ENCODE measurements at regions not wholly inside any gene's neighbourhood (a gene's known extent, or its start where the extent isn't known, plus 50 kb on each side); places are given as distances from the start of the nearest gene placed in this dataset.
"Not testable (repeated sequence)": the region's sequence is repeated elsewhere in the genome, so short reads cannot be mapped to it uniquely, and the experiment has no call there.

DNA sequence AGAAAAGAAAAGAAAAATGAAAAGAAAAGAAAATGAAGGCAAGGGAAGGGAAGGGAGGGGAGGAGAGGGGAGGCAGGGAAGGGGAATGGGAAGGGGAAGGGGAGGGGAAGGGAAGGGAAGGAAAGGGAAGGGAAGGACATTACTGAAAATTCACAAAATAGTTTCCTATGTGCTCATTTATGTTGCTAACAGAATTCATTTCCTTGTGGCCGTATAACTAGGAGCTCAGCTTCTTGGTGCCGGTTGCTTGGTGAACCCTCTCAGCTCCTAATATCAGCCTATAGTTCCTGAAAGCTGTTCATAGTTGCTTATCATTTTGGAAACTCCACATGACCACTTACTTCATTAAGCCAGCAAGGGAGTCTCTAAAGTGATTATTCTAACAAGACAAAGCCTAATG is 379.8 kb upstream of the TMEFF2 start:
- H3K4me1 Mint-ChIP-seq, result no peaks in the 10 kb centered on the region
- DNase-seq, result no peak
- H3K36me3 Mint-ChIP-seq, result no peaks in the 10 kb centered on the region
- no peaks in the 10 kb centered on the region for H3K27me3 Mint-ChIP-seq
- no peak overlapping the region for H3K4me3 Mint-ChIP-seq
- peaks cover 0 to 2% (median 0%) of the 10 kb centered on the region in 7 donors for H3K9me3 Mint-ChIP-seq
- no peak overlapping the region for H3K27ac Mint-ChIP-seq
- no peak for ATAC-seq (ENCODE audit: low read depth in 2 of 2)

DNA sequence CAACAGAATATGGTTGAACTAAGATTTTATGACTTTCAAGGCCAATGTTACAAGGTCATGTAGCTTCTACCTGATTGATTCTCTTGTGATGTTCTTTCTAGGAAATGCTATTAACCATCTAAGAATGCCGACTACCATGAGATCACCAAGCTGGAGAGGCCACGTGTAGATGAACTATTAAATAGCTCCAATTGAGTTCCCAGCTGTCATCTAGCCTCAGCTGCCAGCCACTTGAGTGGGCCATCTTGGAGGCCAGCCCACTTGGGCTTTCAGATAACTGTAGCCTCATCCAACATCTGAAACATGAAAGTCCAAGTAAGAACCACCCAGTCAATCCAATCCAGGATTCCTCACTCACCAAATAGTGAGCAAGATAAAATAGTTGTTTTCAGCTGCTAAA is 376.9 kb upstream of the TMEFF2 start:
- no peak overlapping the region for H3K27ac Mint-ChIP-seq
- no peak for DNase-seq
- H3K36me3 Mint-ChIP-seq, result no peaks in the 10 kb centered on the region
- ATAC-seq (ENCODE audit: low read depth in 2 of 2), result no peak
- H3K27me3 Mint-ChIP-seq, result no peaks in the 10 kb centered on the region
- H3K4me1 Mint-ChIP-seq, result no peaks in the 10 kb centered on the region
- H3K9me3 Mint-ChIP-seq, result no peaks in the 10 kb centered on the region
- H3K4me3 Mint-ChIP-seq, result no peak overlapping the region

DNA sequence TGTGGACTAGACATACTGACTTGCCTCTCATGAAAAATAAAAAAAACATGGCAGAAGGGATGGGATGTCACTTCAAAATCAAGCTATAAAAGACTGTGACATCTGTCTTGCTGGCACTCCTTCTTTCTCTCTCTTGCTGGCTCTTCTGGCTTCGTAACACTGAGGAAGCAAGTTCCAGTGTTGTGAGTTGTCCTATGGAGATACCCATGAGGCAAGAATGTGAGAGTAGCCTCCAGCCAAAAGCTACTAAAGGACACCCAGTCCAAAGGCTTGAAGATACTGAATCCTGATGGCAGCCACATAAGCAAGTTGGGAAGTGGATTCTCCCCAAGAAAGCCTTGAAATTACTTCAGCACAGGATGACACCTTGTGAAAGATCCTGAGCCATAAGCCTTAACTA is 376.1 kb upstream of the TMEFF2 start:
- Mint-ChIP-seq H3K4me1 (no peaks in the 10 kb centered on the region), H3K4me3 (no peak overlapping the region), H3K36me3 (no peaks in the 10 kb centered on the region), H3K9me3 (no peaks in the 10 kb centered on the region), H3K27ac (no peak overlapping the region), H3K27me3 (no peaks in the 10 kb centered on the region)
- DNase-seq (no peak), ATAC-seq (ENCODE audit: low read depth in 2 of 2) (no peak)

DNA sequence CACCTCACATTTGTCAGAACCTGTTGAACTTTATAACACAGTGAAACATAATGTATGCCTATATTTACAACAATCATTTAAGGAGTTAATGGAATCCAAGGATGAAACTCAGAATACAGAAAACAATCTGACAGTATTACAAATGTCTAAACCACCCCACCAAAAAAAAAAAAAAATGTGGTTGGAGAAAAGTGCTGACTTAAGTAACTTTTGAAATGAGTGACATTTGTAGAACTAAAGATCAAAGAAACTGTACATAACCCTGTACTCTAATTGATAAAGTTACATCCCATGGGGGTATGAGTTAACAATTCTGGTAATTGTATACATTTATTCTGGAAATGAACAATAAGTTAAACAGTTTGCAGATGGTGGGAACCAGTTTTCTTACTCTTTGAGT is 372.1 kb upstream of the TMEFF2 start:
- no peak for DNase-seq
- no peak overlapping the region for H3K27ac Mint-ChIP-seq
- no peaks in the 10 kb centered on the region for H3K36me3 Mint-ChIP-seq
- no peak overlapping the region for H3K4me3 Mint-ChIP-seq
- no peaks in the 10 kb centered on the region for H3K27me3 Mint-ChIP-seq
- ATAC-seq (ENCODE audit: low read depth in 2 of 2), result no peak
- H3K4me1 Mint-ChIP-seq, result no peaks in the 10 kb centered on the region
- no peaks in the 10 kb centered on the region for H3K9me3 Mint-ChIP-seq

DNA sequence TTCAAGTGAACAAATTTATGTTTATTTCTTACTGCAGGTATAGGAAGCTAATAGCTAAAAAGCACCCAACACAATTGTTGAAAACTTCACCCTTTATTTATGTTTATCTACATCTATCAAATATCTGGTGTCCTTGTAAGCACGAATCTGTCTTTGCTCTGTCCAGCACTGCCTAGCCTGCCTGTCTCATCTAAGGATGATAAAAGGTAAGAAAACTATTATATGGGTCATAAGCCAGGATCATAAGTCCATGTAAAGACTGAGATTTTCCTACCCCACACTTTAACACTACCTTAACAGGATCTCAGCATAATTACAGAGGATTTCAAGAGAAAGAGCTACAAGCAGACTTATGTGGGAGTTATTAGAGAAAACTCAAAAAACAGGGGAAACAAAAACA is 365.6 kb upstream of the TMEFF2 start:
- Mint-ChIP-seq H3K27me3 (no peaks in the 10 kb centered on the region), H3K27ac (no peak overlapping the region), H3K36me3 (no peaks in the 10 kb centered on the region), H3K9me3 (no peaks in the 10 kb centered on the region), H3K4me3 (no peak overlapping the region), H3K4me1 (no peaks in the 10 kb centered on the region)
- ATAC-seq (ENCODE audit: low read depth in 2 of 2) (no peak), DNase-seq (no peak)

DNA sequence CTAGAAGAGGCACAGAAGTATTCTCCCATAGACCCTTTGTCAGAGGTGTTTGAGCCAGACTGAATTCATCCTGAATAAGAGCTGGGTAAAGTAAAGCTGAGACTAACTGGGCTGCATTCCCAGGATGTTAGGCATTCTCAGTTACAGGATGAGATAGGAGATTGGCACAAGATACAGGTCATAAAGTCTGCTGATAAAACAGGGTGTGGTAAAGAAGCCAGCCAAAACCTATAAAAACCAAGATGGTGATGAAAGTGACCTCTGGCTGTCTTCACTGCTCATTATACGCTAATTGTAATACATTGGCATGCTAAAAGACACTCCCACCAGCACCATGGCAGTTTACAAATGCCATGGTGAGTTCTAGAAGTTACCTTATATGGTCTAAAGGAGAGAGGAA is 364.9 kb upstream of the TMEFF2 start:
- H3K36me3 Mint-ChIP-seq, result no peaks in the 10 kb centered on the region
- DNase-seq, result no peak
- H3K27ac Mint-ChIP-seq, result no peak overlapping the region
- ATAC-seq (ENCODE audit: low read depth in 2 of 2), result no peak
- no peaks in the 10 kb centered on the region for H3K27me3 Mint-ChIP-seq
- H3K4me3 Mint-ChIP-seq, result no peak overlapping the region
- H3K9me3 Mint-ChIP-seq, result no peaks in the 10 kb centered on the region
- H3K4me1 Mint-ChIP-seq, result no peaks in the 10 kb centered on the region

DNA sequence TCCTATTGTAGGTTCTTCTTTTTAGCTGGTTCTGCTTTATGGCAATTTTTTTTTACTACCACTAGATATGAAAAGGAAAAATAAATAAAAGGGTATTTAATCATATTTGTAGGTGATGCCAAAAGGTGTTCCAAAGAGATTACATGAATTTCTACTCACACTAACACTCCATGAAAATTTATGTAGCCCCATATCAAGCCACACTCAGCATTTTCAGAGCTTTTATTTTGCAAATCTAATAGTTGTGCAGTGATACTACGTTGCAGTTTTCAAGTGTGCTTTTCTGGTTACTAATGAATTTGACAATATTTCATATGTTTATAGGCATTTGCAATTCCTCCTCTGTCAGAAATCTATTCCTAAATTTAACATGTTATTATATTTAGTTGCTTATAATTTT is 363.9 kb upstream of the TMEFF2 start:
- no peak for ATAC-seq (ENCODE audit: low read depth in 2 of 2)

DNA sequence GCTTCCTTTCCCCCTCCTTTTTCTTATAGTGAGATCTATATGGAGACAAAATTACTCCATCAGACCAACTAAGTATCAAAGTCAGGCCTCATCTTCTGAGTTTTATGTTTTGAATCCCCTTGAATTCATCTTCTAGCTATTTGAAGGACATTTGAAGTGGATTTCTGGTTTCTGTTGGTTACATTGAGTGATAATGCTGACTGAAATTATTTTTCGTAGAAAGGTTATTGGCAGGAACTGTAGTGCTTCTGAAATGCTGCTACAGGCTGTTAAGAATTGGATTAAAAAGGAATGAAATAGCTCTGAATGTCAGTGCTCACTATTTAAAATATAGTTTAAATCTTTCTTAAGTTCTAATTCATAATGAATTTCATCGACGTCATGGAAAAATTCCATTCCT is 361.0 kb upstream of the TMEFF2 start:
- Mint-ChIP-seq H3K27me3 (no peaks in the 10 kb centered on the region), H3K9me3 (no peaks in the 10 kb centered on the region), H3K4me1 (no peaks in the 10 kb centered on the region), H3K36me3 (no peaks in the 10 kb centered on the region), H3K4me3 (no peak overlapping the region), H3K27ac (no peak overlapping the region)
- no peak for DNase-seq
- no peak for ATAC-seq (ENCODE audit: low read depth in 2 of 2)

More for the DNA sequence above, 363.9 kb upstream of the TMEFF2 start:
- no peaks in the 10 kb centered on the region for H3K27me3 Mint-ChIP-seq
- DNase-seq, result no peak
- H3K4me3 Mint-ChIP-seq, result no peak overlapping the region
- H3K36me3 Mint-ChIP-seq, result no peaks in the 10 kb centered on the region
- H3K4me1 Mint-ChIP-seq, result no peaks in the 10 kb centered on the region
- H3K9me3 Mint-ChIP-seq, result no peaks in the 10 kb centered on the region
- H3K27ac Mint-ChIP-seq, result no peak overlapping the region

DNA sequence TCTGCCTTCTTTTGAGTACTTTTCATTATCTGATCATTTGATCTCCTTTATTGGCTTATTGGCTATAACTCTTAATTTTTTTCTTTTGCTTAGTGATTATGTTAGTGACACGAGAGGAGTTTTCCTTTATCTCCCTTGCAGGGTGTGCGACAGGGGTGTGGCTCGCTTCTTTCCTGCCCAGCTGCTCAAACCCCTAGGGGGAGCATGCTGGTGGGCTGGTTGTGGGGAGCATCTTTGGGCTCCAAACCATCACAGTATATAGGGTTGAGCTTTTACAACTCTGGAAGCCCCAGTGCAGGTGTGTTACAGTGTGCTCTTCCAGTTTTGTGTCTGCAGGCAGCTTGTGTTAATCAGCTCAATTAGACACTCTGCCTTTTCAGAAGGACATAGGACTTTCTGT is 357.0 kb upstream of the TMEFF2 start:
- Mint-ChIP-seq H3K9me3 (no peaks in the 10 kb centered on the region), H3K4me3 (no peak overlapping the region), H3K36me3 (no peaks in the 10 kb centered on the region), H3K27me3 (no peaks in the 10 kb centered on the region), H3K4me1 (no peaks in the 10 kb centered on the region), H3K27ac (no peak overlapping the region)
- no peak for ATAC-seq (ENCODE audit: low read depth in 2 of 2)
- no peak for DNase-seq

DNA sequence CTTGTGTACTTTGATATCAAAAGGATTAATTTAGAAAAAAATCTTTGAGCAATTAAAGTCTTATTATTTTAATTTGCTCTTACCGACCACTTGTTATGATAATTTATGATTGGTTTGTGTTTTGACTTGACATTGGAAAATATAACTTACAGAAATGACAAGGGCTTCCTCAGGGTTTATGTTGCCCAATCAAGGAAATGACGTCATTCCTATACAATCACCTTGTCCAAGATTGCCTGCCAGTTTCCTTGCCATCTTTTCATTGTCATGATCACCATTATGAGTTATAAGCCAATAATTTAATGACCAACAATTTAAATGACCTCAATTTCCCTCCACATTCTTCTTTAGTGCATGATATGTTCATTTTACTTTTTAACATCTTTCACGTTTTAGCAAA is 351.8 kb upstream of the TMEFF2 start:
- Mint-ChIP-seq H3K27ac (no peak overlapping the region), H3K4me3 (no peak overlapping the region), H3K36me3 (no peaks in the 10 kb centered on the region), H3K9me3 (no peaks in the 10 kb centered on the region), H3K27me3 (no peaks in the 10 kb centered on the region), H3K4me1 (no peaks in the 10 kb centered on the region)
- DNase-seq (no peak), ATAC-seq (ENCODE audit: low read depth in 2 of 2) (no peak)

DNA sequence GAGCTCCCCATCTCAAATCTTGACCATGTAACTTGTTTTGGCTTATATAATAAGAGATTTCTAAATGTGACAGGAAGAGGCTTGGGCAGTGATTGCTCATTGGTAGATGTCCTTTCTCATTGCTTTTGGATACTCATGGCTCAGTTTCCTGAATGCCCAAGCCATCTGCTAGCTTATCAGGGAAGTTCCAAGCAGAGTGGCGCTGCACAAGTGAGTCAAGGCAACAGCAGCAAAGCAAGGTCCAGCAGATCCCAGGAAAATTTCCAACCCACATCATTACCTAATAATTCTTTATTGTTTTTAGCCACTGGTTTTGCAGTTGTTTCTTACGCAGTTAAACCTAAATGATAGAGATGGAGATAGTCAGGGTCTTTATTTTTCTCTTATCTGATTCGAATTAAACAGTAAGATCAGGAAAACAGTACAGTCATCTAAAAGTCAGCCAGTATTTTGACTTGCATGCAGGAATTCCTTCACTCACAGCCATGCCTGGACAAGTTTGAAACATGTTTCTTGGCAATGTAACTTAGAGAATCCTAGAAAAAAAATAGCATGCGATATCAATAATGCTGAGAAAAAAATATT is 349.7 kb upstream of the TMEFF2 start:
- DNase-seq, result no peak
- Mint-ChIP-seq H3K27me3 (no peaks in the 10 kb centered on the region), H3K4me1 (no peaks in the 10 kb centered on the region), H3K9me3 (no peaks in the 10 kb centered on the region), H3K36me3 (no peaks in the 10 kb centered on the region), H3K27ac (no peak overlapping the region), H3K4me3 (no peak overlapping the region)
- no peak for ATAC-seq (ENCODE audit: low read depth in 2 of 2)

DNA sequence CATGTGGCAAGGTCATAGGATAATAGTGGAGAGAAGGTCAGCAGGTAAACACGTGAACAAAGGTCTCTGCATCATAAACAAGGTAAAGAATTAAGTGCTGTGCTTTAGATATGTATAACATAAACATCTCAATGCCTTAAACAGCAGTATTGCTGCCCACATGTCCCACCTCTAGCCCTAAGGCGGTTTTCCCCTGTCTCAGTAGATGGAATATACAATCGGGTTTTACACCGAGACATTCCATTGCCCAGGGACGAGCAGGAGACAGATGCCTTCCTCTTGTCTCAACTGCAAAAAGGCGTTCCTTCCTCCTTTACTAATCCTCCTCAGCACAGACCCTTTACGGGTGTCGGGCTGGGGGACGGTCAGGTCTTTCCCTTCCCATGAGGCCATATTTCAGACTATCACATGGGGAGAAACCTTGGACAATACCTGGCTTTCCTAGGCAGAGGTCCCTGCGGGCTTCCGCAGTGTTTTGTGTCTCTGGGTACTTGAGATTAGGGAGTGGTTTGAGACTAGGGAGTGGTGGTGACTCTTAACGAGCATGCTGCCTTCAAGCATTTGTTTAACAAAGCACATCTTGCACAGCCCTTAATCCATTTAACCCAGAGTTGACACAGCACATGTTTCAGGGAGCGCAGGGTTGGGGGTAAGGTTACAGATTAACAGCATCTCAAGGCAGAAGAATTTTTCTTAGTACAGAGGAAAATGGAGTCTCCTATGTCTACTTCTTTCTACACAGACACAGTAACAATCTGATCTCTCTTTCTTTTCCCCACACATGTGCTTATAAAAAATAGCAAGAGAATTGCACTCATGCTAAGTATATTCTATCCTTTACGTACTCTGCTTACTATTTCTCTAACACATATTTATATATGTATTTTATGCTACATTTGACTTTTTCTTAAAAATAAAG is 347.7 kb upstream of the TMEFF2 start:
- DNase-seq; H3K36me3 Mint-ChIP-seq; H3K4me3 Mint-ChIP-seq; ATAC-seq (ENCODE audit: low read depth in 2 of 2); H3K4me1 Mint-ChIP-seq; H3K27me3 Mint-ChIP-seq; H3K9me3 Mint-ChIP-seq: not testable (repeated sequence)
- peak overlapping the region in 1 of 6 donors; percentile 65 for H3K27ac Mint-ChIP-seq

DNA sequence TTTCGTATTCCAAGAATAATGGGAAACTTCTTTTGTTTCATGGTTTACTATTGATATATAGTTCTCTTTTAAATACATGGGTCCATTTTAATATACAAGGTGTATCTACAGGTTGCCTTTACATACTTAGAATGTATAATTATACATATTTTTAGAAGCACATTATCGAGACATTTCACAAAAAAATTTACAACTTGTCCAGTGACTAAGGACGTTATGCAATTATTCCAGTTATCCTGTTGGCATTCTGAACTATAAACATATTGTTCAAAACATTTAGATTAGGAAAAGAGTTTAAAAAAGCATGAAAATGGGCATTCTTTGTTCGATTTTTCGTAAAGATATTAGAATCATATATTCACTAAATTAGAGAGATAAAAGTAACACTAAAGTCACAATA is 344.6 kb upstream of the TMEFF2 start:
- no peak for DNase-seq
- H3K4me1 Mint-ChIP-seq, result no peaks in the 10 kb centered on the region
- H3K36me3 Mint-ChIP-seq, result no peaks in the 10 kb centered on the region
- no peak overlapping the region for H3K4me3 Mint-ChIP-seq
- H3K27me3 Mint-ChIP-seq, result no peaks in the 10 kb centered on the region
- no peaks in the 10 kb centered on the region for H3K9me3 Mint-ChIP-seq
- ATAC-seq (ENCODE audit: low read depth in 2 of 2), result no peak
- H3K27ac Mint-ChIP-seq, result no peak overlapping the region

DNA sequence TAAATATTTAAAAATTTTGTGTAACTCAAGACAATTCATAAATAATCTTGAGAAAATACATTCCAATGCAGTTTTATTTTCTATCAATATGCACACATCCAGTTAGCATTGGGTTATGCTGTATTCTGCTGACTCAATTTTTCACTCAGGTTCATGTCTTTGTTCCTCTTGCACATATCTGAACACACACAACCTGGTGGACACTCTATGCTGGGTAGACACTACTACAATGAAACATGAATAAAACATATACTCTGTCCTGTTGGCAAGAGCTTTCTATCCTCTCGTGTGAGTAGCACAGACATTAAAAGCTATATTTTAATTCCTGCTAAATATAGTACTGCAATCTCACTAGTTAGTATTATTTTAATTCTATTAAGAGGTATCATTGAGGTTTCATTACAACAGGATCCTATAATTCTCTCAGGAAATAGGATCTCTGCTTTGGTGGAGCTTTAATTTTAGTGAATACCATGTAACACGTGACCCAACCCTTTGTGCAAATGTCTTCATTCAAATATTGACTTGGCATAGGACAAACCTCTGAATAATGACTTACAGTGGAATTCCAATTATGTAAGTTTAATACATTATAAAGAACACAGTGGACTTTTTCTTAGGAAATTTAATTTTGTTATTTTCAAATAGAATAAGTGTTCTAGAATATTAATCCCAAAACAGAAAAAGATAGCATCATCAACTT is 342.3 kb upstream of the TMEFF2 start:
- no peaks in the 10 kb centered on the region for H3K4me1 Mint-ChIP-seq
- H3K27ac Mint-ChIP-seq, result no peak overlapping the region
- ATAC-seq (ENCODE audit: low read depth in 2 of 2) (no peak), DNase-seq (no peak)
- no peak overlapping the region for H3K4me3 Mint-ChIP-seq
- H3K27me3 Mint-ChIP-seq, result no peaks in the 10 kb centered on the region
- no peaks in the 10 kb centered on the region for H3K36me3 Mint-ChIP-seq
- no peaks in the 10 kb centered on the region for H3K9me3 Mint-ChIP-seq
